GM23338 (cell line): ENCODE measurements at regions not wholly inside any gene's neighbourhood (a gene's known extent, or its start where the extent isn't known, plus 50 kb on each side); places are given as distances from the start of the nearest gene placed in this dataset.

ENCODE experiments used
- ATAC-seq: fragments of 200-7000 bp; cut with Tn5 transposase; 3 replicates; pipeline ENCODE4 v1.9.1; 2020
- DNase-seq: peaks from one replicate; pipeline ENCODE4 v3.0.0-alpha.2; 2015; ENCODE audit warnings: low spot score
- H2AFZ ChIP-seq: fragments of 200-600 bp; sonication (generic); 2 replicates; pipeline ENCODE4 v1.8.0; 2016; ENCODE audit warnings: antibody characterized with exemption, mild to moderate bottlenecking, moderate library complexity
- H3F3A ChIP-seq: fragments of 200-600 bp; sonication (generic); replicated peaks from 2 replicates; pipeline ENCODE4 v1.8.0; 2017; ENCODE audit warnings: antibody characterized with exemption, mixed run types, low read depth
- H3K27ac ChIP-seq: fragments of 200-600 bp; sonication (generic); 2 replicates; pipeline ENCODE4 v1.6.1; 2016; ENCODE audit warnings: low read depth
- H3K27me3 ChIP-seq: fragments of 200-600 bp; sonication (generic); 2 replicates; pipeline ENCODE4 v1.8.0; 2016; ENCODE audit warnings: mild to moderate bottlenecking, mixed run types, moderate library complexity; ENCODE audit not compliant: insufficient read depth
- H3K36me3 ChIP-seq: fragments of 200-600 bp; sonication (generic); 2 replicates; pipeline ENCODE4 v1.8.0; 2016; ENCODE audit warnings: mild to moderate bottlenecking; ENCODE audit not compliant: insufficient read depth
- H3K4me1 ChIP-seq: fragments of 200-600 bp; sonication (generic); 2 replicates; pipeline ENCODE4 v1.8.0; 2016; ENCODE audit warnings: mild to moderate bottlenecking, moderate library complexity; ENCODE audit not compliant: insufficient read depth
- H3K4me2 ChIP-seq: fragments of 200-600 bp; sonication (generic); 2 replicates; pipeline ENCODE4 v1.7.1; 2017; ENCODE audit warnings: mixed run types
- H3K4me3 ChIP-seq: fragments of 200-600 bp; sonication (generic); 2 replicates; pipeline ENCODE4 v1.6.1; 2016; ENCODE audit warnings: mixed run types
- H3K79me2 ChIP-seq: fragments of 200-600 bp; sonication (generic); replicated peaks from 2 replicates; pipeline ENCODE4 v1.8.0; 2017; ENCODE audit warnings: mild to moderate bottlenecking; ENCODE audit not compliant: insufficient read depth
- H3K9me2 ChIP-seq: fragments of 200-600 bp; sonication (generic); 2 replicates; pipeline ENCODE4 v1.8.0; 2017; ENCODE audit not compliant: insufficient read depth
- H4K20me1 ChIP-seq: fragments of 200-600 bp; sonication (generic); replicated peaks from 2 replicates; pipeline ENCODE4 v1.8.0; 2017; ENCODE audit warnings: mild to moderate bottlenecking; ENCODE audit not compliant: insufficient read depth
- H3K27ac Mint-ChIP-seq: 2 replicates; pipeline ENCODE4 v1.8.0; 2020; ENCODE audit warnings: inconsistent platforms, mild to moderate bottlenecking, moderate library complexity, mixed read lengths
- H3K27me3 Mint-ChIP-seq: 3 replicates; pipeline ENCODE4 v1.8.0; 2022; ENCODE audit warnings: low read depth, mild to moderate bottlenecking, moderate library complexity, mixed read lengths, inconsistent platforms; ENCODE audit not compliant: insufficient read depth, poor library complexity
- H3K36me3 Mint-ChIP-seq: 3 replicates; pipeline ENCODE4 v1.8.0; 2021; ENCODE audit warnings: low read depth, mild to moderate bottlenecking, inconsistent platforms, moderate library complexity, mixed read lengths
- H3K4me1 Mint-ChIP-seq: 3 replicates; pipeline ENCODE4 v1.8.0; 2020; ENCODE audit warnings: mild to moderate bottlenecking, inconsistent platforms, mixed read lengths
- H3K4me3 Mint-ChIP-seq: 3 replicates; pipeline ENCODE4 v1.8.0; 2021; ENCODE audit warnings: moderate library complexity, mild to moderate bottlenecking, inconsistent platforms, mixed read lengths
- H3K9me3 Mint-ChIP-seq: 3 replicates; pipeline ENCODE4 v1.8.0; 2020; ENCODE audit warnings: moderate library complexity, mild to moderate bottlenecking, inconsistent platforms, mixed read lengths
- CREB1 ChIP-seq: fragments of 250-450 bp; sonication (Bioruptor Pico); IDR thresholded peaks from 2 replicates; pipeline ENCODE4 v1.5.0; 2020; ENCODE audit warnings: low read depth, mild to moderate bottlenecking, moderate library complexity
- NANOG ChIP-seq: IDR thresholded peaks from 2 replicates; pipeline ENCODE4 v1.6.1; 2016; ENCODE audit warnings: antibody characterized with exemption, borderline replicate concordance
- ZNF114 ChIP-seq: fragments of 250-450 bp; sonication (Bioruptor Pico); IDR thresholded peaks from 2 replicates; pipeline ENCODE4 v1.5.0; 2020; ENCODE audit warnings: mild to moderate bottlenecking, moderate library complexity
- TF ChIP-seq, protein P1 (sequence below): fragments of 250-450 bp; sonication (Bioruptor Pico); IDR thresholded peaks from 2 replicates; pipeline ENCODE4 v1.5.0; 2020; ENCODE audit warnings: mild to moderate bottlenecking, moderate library complexity
- TF ChIP-seq, protein P2 (sequence below): IDR thresholded peaks from 2 replicates; pipeline ENCODE4 v1.6.1; 2016; ENCODE audit warnings: antibody characterized with exemption
- TF ChIP-seq, protein P3 (sequence below): IDR thresholded peaks from one replicate; pipeline ENCODE4 v1.6.1; 2018; ENCODE audit warnings: antibody characterized with exemption; ENCODE audit not compliant: unreplicated experiment
- TF ChIP-seq, protein P4 (sequence below), 2 experiments: fragments of 200-600 bp in 1 of 2; sonication (generic) in 1 of 2; conservative IDR thresholded peaks; 2 replicates each; pipeline versions ENCODE4 v1.5.1 to v1.6.1; 2016 to 2017; ENCODE audit warnings: antibody characterized with exemption in 2 of 2, low read depth in 2 of 2, mild to moderate bottlenecking in 2 of 2, moderate library complexity in 1 of 2

DNA sequence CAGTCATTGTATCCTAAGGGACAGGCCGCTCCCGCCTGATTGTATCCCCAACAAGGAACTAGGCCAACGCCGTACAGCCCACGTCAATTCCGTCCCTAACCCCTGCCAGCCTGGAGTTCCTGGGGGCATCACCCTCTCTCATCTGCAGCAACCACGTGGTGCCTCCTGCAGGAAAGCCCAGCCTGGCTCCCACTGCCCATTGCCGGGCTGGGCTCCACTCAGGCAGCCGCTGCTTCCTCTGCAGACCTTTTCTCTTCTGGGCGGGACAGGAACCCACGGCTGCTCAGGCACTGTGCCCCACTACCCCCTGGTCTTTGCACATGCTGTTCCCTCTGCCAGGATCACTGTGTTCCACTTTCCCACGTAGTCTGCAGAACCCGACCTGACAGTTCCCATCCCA, 212.2 kb downstream of the TFCP2L1 start (continued):
- TF ChIP-seq CREB1 (CRISPR knock-in tag) (no peak), ZNF114 (CRISPR knock-in tag) (no peak)
- TF ChIP-seq, protein P1, sequence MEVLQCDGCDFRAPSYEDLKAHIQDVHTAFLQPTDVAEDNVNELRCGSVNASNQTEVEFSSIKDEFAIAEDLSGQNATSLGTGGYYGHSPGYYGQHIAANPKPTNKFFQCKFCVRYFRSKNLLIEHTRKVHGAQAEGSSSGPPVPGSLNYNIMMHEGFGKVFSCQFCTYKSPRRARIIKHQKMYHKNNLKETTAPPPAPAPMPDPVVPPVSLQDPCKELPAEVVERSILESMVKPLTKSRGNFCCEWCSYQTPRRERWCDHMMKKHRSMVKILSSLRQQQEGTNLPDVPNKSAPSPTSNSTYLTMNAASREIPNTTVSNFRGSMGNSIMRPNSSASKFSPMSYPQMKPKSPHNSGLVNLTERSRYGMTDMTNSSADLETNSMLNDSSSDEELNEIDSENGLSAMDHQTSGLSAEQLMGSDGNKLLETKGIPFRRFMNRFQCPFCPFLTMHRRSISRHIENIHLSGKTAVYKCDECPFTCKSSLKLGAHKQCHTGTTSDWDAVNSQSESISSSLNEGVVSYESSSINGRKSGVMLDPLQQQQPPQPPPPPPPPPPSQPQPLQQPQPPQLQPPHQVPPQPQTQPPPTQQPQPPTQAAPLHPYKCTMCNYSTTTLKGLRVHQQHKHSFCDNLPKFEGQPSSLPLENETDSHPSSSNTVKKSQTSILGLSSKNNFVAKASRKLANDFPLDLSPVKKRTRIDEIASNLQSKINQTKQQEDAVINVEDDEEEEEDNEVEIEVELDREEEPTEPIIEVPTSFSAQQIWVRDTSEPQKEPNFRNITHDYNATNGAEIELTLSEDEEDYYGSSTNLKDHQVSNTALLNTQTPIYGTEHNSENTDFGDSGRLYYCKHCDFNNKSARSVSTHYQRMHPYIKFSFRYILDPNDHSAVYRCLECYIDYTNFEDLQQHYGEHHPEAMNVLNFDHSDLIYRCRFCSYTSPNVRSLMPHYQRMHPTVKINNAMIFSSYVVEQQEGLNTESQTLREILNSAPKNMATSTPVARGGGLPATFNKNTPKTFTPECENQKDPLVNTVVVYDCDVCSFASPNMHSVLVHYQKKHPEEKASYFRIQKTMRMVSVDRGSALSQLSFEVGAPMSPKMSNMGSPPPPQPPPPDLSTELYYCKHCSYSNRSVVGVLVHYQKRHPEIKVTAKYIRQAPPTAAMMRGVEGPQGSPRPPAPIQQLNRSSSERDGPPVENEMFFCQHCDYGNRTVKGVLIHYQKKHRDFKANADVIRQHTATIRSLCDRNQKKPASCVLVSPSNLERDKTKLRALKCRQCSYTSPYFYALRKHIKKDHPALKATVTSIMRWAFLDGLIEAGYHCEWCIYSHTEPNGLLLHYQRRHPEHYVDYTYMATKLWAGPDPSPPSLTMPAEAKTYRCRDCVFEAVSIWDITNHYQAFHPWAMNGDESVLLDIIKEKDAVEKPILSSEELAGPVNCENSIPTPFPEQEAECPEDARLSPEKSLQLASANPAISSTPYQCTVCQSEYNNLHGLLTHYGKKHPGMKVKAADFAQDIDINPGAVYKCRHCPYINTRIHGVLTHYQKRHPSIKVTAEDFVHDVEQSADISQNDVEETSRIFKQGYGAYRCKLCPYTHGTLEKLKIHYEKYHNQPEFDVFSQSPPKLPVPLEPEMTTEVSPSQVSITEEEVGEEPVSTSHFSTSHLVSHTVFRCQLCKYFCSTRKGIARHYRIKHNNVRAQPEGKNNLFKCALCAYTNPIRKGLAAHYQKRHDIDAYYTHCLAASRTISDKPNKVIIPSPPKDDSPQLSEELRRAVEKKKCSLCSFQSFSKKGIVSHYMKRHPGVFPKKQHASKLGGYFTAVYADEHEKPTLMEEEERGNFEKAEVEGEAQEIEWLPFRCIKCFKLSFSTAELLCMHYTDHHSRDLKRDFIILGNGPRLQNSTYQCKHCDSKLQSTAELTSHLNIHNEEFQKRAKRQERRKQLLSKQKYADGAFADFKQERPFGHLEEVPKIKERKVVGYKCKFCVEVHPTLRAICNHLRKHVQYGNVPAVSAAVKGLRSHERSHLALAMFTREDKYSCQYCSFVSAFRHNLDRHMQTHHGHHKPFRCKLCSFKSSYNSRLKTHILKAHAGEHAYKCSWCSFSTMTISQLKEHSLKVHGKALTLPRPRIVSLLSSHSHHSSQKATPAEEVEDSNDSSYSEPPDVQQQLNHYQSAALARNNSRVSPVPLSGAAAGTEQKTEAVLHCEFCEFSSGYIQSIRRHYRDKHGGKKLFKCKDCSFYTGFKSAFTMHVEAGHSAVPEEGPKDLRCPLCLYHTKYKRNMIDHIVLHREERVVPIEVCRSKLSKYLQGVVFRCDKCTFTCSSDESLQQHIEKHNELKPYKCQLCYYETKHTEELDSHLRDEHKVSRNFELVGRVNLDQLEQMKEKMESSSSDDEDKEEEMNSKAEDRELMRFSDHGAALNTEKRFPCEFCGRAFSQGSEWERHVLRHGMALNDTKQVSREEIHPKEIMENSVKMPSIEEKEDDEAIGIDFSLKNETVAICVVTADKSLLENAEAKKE (CRISPR knock-in tag), result no peak
- TF ChIP-seq, protein P2, sequence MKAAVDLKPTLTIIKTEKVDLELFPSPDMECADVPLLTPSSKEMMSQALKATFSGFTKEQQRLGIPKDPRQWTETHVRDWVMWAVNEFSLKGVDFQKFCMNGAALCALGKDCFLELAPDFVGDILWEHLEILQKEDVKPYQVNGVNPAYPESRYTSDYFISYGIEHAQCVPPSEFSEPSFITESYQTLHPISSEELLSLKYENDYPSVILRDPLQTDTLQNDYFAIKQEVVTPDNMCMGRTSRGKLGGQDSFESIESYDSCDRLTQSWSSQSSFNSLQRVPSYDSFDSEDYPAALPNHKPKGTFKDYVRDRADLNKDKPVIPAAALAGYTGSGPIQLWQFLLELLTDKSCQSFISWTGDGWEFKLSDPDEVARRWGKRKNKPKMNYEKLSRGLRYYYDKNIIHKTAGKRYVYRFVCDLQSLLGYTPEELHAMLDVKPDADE, result no peak

DNA sequence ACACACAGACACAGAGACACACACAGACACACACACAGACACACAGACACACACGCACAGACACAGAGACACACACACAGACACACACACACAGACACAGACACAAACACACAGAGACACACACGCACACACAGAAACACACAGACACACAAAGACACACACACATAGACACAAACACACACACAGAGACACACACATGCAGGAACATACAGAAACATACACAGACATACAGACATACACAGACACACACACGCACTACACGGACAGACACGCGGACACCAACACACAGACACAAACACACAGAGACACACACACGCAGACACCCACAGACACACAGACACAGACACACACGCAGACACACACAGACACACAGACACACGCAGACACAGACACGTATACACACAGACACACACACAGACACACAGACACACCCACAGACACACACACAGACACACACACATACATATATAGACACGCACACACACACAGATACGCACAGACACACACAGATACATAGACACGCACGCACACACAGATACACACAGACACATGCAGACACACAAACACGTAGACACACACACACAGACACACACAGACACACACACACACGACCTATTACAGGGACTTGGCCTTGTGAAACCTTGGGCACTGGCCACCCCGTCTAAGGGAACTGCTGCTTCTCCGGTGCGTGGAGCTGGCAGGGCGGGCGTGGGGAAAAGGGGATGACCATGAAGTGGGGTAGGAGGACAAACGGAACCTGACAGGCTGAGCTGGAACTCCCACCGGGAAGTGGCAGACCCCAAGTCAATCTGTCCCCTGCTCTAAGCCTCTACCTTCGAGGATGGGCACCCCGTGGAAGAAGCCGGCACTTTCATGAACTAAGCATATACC, 211.4 kb downstream of the TFCP2L1 start:
- H3K36me3 Mint-ChIP-seq, result no peaks in the 10 kb centered on the region; the same call in 2 of the 3 replicates
- no peaks in the 10 kb centered on the region for H3K9me3 Mint-ChIP-seq
- H3K4me3 ChIP-seq, result no peak overlapping the region
- ATAC-seq (no peak), DNase-seq (no peak)
- no peak overlapping the region for H3K27ac Mint-ChIP-seq
- H3K36me3 ChIP-seq, result no peaks in the 10 kb centered on the region
- peaks cover 12% of the 10 kb centered on the region for H3K4me1 ChIP-seq
- H3K9me2 ChIP-seq, result no peaks in the 10 kb centered on the region
- H3K27me3 ChIP-seq, result peaks cover 21% of the 10 kb centered on the region
- H3K79me2 ChIP-seq, result no peaks in the 10 kb centered on the region
- peaks cover 14% of the 10 kb centered on the region for H3F3A ChIP-seq
- peaks cover 7% of the 10 kb centered on the region for H3K4me1 Mint-ChIP-seq
- no peaks in the 10 kb centered on the region for H4K20me1 ChIP-seq
- H3K4me3 Mint-ChIP-seq, result no peak overlapping the region
- H3K27me3 Mint-ChIP-seq, result peaks cover 46% of the 10 kb centered on the region
- no peak overlapping the region for H2AFZ ChIP-seq
- H3K4me2 ChIP-seq, result no peak overlapping the region
- H3K27ac ChIP-seq, result no peak overlapping the region
- TF ChIP-seq NANOG, result no peak
- TF ChIP-seq, protein P3, sequence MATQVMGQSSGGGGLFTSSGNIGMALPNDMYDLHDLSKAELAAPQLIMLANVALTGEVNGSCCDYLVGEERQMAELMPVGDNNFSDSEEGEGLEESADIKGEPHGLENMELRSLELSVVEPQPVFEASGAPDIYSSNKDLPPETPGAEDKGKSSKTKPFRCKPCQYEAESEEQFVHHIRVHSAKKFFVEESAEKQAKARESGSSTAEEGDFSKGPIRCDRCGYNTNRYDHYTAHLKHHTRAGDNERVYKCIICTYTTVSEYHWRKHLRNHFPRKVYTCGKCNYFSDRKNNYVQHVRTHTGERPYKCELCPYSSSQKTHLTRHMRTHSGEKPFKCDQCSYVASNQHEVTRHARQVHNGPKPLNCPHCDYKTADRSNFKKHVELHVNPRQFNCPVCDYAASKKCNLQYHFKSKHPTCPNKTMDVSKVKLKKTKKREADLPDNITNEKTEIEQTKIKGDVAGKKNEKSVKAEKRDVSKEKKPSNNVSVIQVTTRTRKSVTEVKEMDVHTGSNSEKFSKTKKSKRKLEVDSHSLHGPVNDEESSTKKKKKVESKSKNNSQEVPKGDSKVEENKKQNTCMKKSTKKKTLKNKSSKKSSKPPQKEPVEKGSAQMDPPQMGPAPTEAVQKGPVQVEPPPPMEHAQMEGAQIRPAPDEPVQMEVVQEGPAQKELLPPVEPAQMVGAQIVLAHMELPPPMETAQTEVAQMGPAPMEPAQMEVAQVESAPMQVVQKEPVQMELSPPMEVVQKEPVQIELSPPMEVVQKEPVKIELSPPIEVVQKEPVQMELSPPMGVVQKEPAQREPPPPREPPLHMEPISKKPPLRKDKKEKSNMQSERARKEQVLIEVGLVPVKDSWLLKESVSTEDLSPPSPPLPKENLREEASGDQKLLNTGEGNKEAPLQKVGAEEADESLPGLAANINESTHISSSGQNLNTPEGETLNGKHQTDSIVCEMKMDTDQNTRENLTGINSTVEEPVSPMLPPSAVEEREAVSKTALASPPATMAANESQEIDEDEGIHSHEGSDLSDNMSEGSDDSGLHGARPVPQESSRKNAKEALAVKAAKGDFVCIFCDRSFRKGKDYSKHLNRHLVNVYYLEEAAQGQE, result no peak
- TF ChIP-seq, protein P2, result no peak
- TF ChIP-seq, protein P4, sequence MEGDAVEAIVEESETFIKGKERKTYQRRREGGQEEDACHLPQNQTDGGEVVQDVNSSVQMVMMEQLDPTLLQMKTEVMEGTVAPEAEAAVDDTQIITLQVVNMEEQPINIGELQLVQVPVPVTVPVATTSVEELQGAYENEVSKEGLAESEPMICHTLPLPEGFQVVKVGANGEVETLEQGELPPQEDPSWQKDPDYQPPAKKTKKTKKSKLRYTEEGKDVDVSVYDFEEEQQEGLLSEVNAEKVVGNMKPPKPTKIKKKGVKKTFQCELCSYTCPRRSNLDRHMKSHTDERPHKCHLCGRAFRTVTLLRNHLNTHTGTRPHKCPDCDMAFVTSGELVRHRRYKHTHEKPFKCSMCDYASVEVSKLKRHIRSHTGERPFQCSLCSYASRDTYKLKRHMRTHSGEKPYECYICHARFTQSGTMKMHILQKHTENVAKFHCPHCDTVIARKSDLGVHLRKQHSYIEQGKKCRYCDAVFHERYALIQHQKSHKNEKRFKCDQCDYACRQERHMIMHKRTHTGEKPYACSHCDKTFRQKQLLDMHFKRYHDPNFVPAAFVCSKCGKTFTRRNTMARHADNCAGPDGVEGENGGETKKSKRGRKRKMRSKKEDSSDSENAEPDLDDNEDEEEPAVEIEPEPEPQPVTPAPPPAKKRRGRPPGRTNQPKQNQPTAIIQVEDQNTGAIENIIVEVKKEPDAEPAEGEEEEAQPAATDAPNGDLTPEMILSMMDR (conservative IDR thresholded peaks at IDR 0.05; ENCODE audit: low read depth in 2 of 2), result no peak
